ENCODE measurements at regions not wholly inside any gene's neighbourhood (a gene's known extent, or its start where the extent isn't known, plus 50 kb on each side); places are given as distances from the start of the nearest gene placed in this dataset.

- TF ChIP-seq, protein P1, sequence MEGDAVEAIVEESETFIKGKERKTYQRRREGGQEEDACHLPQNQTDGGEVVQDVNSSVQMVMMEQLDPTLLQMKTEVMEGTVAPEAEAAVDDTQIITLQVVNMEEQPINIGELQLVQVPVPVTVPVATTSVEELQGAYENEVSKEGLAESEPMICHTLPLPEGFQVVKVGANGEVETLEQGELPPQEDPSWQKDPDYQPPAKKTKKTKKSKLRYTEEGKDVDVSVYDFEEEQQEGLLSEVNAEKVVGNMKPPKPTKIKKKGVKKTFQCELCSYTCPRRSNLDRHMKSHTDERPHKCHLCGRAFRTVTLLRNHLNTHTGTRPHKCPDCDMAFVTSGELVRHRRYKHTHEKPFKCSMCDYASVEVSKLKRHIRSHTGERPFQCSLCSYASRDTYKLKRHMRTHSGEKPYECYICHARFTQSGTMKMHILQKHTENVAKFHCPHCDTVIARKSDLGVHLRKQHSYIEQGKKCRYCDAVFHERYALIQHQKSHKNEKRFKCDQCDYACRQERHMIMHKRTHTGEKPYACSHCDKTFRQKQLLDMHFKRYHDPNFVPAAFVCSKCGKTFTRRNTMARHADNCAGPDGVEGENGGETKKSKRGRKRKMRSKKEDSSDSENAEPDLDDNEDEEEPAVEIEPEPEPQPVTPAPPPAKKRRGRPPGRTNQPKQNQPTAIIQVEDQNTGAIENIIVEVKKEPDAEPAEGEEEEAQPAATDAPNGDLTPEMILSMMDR (IDR thresholded peaks at IDR 0.05) = no peak
- no peak for TF ChIP-seq POLR2A (IDR thresholded peaks at IDR 0.05)
Observed at GRCh38 chr2:193114827-193115226, 920.1 kb upstream of the TMEFF2 start.
